COLO668 (cell line): ENCODE measurements at regions not wholly inside any gene's neighbourhood (a gene's known extent, or its start where the extent isn't known, plus 50 kb on each side); places are given as distances from the start of the nearest gene placed in this dataset.
"Not testable (repeated sequence)": the region's sequence is repeated elsewhere in the genome, so short reads cannot be mapped to it uniquely, and the experiment has no call there.

Source experiments
- DNase-seq: peaks from one replicate; lab custom pipeline; 2025; ENCODE audit not compliant: unreplicated experiment; lab: John Stamatoyannopoulos, UW

GRCh38 chr7:125847692-125848091, 918.1 kb upstream of the POT1 start:
- no peak for DNase-seq

DNA sequence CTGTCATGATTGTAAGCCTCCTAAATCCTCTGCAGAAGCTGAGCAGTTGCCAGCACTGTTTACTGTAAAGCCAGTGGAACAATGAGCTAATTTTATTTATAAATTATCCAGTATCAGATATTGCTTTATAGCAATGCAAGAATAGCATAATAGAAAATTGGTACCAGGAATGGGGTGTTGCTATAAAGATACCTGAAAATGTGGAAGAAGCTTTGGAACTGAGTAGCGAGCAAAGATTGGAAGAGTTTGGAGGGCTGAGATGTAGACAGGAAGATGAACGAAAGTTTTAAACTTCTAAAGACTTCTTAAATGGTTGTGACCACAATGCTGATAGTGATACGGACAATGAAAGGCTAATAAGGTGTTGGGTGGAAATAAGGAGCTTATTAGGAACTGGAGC, 917.4 kb upstream of the POT1 start:
- DNase-seq: no peak

DNA sequence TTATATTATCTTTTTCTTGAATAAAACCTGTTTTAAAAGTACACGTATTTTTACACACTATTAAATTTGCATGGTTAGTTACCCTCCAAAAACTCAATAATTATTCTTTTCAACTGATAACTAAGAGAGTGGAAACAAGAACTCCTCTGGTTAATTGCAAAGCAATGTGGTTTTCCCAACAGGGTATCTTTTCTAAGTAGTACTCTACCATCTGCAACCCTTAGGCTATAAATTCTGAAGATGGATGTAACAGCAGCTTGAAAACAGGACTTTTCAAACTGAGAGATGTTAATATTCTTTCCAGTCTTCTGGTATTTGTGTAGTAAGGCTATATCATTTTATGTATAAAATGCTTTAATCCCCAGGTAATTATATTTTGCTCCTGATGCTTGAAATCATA, 916.1 kb upstream of the POT1 start:
- DNase-seq: no peak

- DNase-seq: no peak
Observed at GRCh38 chr7:125834421-125834820, 904.8 kb upstream of the POT1 start.

GRCh38 chr7:125833839-125834238, 904.2 kb upstream of the POT1 start:
- no peak for DNase-seq

- DNase-seq: no peak
Observed at GRCh38 chr7:125830743-125831142, 901.1 kb upstream of the POT1 start.

- no peak for DNase-seq
Observed at GRCh38 chr7:125828153-125828700, 898.6 kb upstream of the POT1 start.

DNA sequence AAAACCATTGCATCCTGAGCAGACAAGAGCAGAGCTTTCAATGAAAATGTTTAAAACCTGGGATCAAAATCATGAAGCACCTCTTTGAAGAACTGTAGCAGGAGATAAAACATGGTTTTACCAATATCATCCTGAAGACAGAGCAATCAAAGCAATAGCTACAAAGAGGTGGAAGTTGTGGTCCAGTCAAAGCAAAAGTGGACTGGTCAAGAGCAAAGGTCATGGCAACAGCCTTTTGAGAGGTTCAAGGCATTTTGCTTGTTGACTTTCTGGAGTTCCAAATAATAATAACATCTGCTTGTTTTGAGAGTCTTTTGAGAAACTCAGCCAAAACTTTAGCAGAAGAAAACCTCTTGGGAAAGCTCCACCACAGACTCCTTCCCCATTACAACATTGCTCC, 893.9 kb upstream of the POT1 start:
- no peak for DNase-seq

DNA sequence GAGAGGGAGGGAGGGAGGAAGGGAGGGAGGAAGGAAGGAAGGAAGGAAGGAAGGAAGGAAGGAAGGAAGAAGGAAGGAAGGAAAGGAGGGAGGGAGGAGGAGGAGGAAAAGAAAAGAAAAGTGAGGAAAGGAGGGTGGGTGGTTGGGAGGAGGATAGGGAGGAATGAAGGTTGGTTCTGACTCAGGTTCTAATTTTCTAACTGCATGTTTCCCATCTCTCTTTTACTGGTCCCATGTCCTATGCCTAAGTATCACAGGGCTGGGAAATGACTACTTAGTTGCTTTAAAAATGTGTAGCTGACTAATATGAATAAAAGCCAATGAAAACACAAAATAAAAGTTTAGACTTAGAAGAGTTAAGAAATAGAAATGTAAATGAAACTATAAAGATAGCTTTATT, 890.9 kb upstream of the POT1 start:
- DNase-seq: no peak

GRCh38 chr7:125814100-125814499, 884.5 kb upstream of the POT1 start:
- no peak for DNase-seq

- not testable (repeated sequence) for DNase-seq
Observed at GRCh38 chr7:125806491-125806890, 876.9 kb upstream of the POT1 start.

DNA sequence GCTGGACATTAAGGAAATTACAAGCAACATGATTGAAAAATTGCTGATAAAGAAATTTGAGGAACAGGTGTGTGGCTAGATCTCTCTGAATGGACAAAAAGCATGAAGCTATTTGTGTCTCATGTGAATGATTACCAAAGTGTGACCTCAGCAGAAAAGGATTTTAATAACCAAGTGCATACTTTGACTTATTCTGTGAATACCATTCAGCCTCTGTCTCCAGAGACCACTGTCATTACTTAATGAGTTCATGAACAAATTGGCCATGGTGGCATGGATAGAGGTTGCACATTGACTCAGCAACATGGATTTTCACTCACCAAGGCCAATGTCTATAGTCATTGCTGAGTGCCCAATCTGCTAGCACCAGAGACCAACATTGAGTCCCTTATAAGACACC, 874.6 kb upstream of the POT1 start:
- DNase-seq: no peak

DNA sequence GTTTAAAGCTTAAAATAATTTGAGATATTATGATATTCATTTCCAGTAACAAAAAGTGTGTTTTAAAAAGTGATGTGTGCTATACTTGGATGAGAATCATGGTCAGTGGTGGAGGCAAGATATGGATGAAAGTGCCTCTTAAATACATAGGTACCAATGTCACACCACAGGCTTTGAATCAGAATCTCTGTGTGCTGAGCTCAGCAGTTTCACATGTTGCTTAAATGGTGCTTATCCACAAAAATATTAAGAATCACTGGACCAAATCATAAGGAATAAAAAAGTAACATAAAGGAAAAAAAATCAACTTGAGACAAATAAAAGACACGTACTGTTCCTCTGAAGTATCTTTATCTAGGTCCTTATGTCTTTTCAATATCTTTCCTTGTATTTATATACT, 850.5 kb upstream of the POT1 start:
- no peak for DNase-seq

DNA sequence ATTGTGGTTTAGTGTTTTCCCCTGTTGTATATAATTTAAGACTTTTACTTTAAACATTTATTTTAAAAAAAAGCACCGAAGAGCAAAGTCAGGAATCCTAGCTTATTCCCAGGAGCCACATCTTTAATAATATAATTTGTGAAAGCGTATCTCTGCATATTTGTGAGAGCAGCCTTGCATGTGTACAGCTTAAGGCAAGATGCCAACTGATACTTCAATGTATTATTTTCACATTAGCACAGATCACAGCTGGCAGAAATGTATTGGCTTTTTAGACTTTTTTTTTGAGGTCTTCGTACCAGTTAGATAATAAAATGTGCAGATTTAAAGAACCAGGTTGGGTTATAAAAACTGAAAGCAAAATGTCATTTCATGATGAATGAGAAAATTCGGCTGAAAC, 845.7 kb upstream of the POT1 start:
- no peak for DNase-seq

- no peak for DNase-seq
Observed at GRCh38 chr7:125773113-125773785, 843.6 kb upstream of the POT1 start.

GRCh38 chr7:125747966-125748365, 818.3 kb upstream of the POT1 start:
- no peak for DNase-seq

- DNase-seq: no peak
Observed at GRCh38 chr7:125746510-125746909, 816.9 kb upstream of the POT1 start.

- DNase-seq: no peak
Observed at GRCh38 chr7:125727215-125727614, 797.6 kb upstream of the POT1 start.

- no peak for DNase-seq
Observed at GRCh38 chr7:125695626-125696025, 766.0 kb upstream of the POT1 start.

DNA sequence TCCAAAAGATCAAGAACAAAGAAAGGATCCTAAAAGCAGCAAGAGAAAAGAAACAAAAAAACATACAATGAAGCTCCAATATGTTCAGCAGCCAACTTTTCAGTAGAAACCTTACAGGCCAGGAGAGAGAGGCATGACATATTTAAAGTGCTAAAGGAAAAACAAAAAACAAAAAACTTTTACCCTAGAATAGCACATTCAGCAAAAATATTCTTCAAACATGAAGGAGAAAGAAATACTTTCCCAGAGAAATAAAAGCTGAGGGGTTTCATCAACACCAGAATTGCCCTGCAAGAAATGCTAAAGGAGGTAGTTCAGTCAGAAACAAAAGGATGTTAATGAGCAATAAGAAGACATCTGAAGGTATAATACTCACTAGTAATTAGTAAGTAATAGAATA, 753.5 kb upstream of the POT1 start:
- no peak for DNase-seq

DNA sequence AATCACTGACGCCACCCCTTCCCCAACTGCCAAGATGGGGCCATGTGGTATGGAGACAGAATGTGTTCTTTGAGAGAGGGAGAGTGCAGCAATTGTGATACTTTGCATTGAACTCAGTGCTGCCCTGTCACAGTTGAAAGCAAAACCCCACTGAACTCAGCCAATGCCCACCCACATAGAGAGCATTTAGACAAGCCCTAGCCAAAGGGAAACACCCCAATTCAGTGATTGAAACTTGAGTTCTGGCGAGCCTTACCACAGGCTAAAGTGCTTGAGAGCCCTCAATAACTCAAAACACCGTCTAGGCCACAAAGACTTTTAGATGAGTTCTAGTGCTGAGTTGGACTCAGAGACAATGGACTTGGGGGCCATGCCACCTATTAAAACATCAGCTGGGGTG, 751.9 kb upstream of the POT1 start:
- no peak for DNase-seq

- DNase-seq: no peak
Observed at GRCh38 chr7:125678771-125679170, 749.1 kb upstream of the POT1 start.

DNA sequence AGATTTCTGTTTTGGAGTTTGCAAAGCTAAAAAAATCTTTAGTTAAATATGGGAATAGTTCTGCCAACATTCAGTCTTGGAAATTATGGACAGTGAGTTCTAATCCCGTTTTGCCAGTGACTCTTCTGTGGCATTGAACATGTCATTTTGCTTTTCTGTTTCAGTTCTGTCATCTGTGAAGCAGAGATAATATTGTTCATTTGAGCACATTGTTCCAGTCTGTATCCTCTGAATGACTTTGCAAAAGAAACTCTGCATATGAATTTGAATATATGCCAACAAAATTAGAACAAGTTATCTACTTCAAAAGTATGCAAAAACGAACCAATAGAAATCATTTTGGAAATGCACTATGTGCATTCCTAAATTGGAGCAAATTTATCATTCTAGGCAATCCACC, 746.0 kb upstream of the POT1 start:
- DNase-seq: no peak
